ENCODE measurements at regions not wholly inside any gene's neighbourhood (a gene's known extent, or its start where the extent isn't known, plus 50 kb on each side); places are given as distances from the start of the nearest gene placed in this dataset.

GRCh38 chr14:101114726-101115515 lies 211.4 kb upstream of the RTL1 start:
- Histone ChIP-seq H3K79me2 (replicated peaks; ENCODE audit: insufficient read depth) (no peaks in the 10 kb centered on the region), H3K27ac (ENCODE audit: low read depth) (no peak overlapping the region), H3K4me2 (no peak overlapping the region), H3K9me2 (ENCODE audit: insufficient read depth) (peaks cover 5% of the 10 kb centered on the region; the same call in 1 of the 2 replicates), H2AFZ (no peak overlapping the region), H3K4me1 (ENCODE audit: insufficient read depth) (no peaks in the 10 kb centered on the region), H3K27me3 (ENCODE audit: insufficient read depth) (no peaks in the 10 kb centered on the region), H3K36me3 (ENCODE audit: insufficient read depth) (no peaks in the 10 kb centered on the region), H4K20me1 (replicated peaks; ENCODE audit: insufficient read depth) (no peaks in the 10 kb centered on the region), H3K4me3 (no peak overlapping the region), H3F3A (replicated peaks; ENCODE audit: low read depth) (no peaks in the 10 kb centered on the region)
- TF ChIP-seq REST (IDR thresholded peaks at IDR 0.05; ENCODE audit: unreplicated experiment) (no peak), EZH2phosphoT487 (IDR thresholded peaks at IDR 0.05; ENCODE audit: unreplicated experiment) (no peak), CREB1 (CRISPR knock-in tag; IDR thresholded peaks at IDR 0.05; ENCODE audit: low read depth) (no peak), ETS1 (IDR thresholded peaks at IDR 0.05) (no peak), CTCF (conservative IDR thresholded peaks at IDR 0.05; ENCODE audit: low read depth in 2 of 2) (no peak), ZNF331 (CRISPR knock-in tag; IDR thresholded peaks at IDR 0.05; ENCODE audit: low read depth) (no peak), ZNF114 (CRISPR knock-in tag; IDR thresholded peaks at IDR 0.05) (no peak), POLR2AphosphoS5 (IDR thresholded peaks at IDR 0.05; ENCODE audit: low read depth) (no peak), EZH2 (IDR thresholded peaks at IDR 0.05; ENCODE audit: low read depth, unreplicated experiment) (no peak), ZNF462 (CRISPR knock-in tag; IDR thresholded peaks at IDR 0.05) (no peak), NANOG (IDR thresholded peaks at IDR 0.05; ENCODE audit: borderline replicate concordance) (no peak)
- H3K9me3 Mint-ChIP-seq = no peaks in the 10 kb centered on the region; the same call in 1 of the 3 replicates
- H3K27me3 Mint-ChIP-seq (ENCODE audit: insufficient read depth, low read depth, poor library complexity) = peaks cover 25% of the 10 kb centered on the region
- H3K4me3 Mint-ChIP-seq = no peak overlapping the region
- no peaks in the 10 kb centered on the region for H3K36me3 Mint-ChIP-seq (ENCODE audit: low read depth)
- peaks cover 13% of the 10 kb centered on the region for H3K4me1 Mint-ChIP-seq
- DNase-seq (ENCODE audit: low spot score) = no peak
- no peak overlapping the region for H3K27ac Mint-ChIP-seq
- no peak for ATAC-seq
